WTC11 (cell line): ENCODE measurements at regions not wholly inside any gene's neighbourhood (a gene's known extent, or its start where the extent isn't known, plus 50 kb on each side); places are given as distances from the start of the nearest gene placed in this dataset.

Experiments
- JUN ChIP-seq: sonication (generic); formaldehyde crosslinking; IDR thresholded peaks from 2 replicates; pipeline ENCODE4 v1.8.0; 2023; ENCODE audit warnings: mild to moderate bottlenecking, missing genetic modification reagents
- SMAD4 ChIP-seq: sonication (generic); formaldehyde crosslinking; IDR thresholded peaks from 2 replicates; pipeline ENCODE4 v1.8.0; 2022; ENCODE audit warnings: mild to moderate bottlenecking, missing genetic modification reagents
- TEAD1 ChIP-seq: sonication (generic); formaldehyde crosslinking; IDR thresholded peaks from 2 replicates; pipeline ENCODE4 v1.8.0; 2022; ENCODE audit warnings: mild to moderate bottlenecking, missing genetic modification reagents
- ZNF396 ChIP-seq: fragments of 250-450 bp; sonication (Bioruptor Pico); IDR thresholded peaks from 2 replicates; pipeline ENCODE4 v1.8.0; 2021; ENCODE audit warnings: mild to moderate bottlenecking, moderate library complexity, borderline replicate concordance
- TF ChIP-seq, protein P1 (sequence below): fragments of 200-600 bp; IDR thresholded peaks from 2 replicates; pipeline ENCODE4 v1.8.0; 2022; ENCODE audit warnings: antibody characterized with exemption
- TF ChIP-seq, protein P2 (sequence below): sonication (generic); formaldehyde crosslinking; IDR thresholded peaks from 2 replicates; pipeline ENCODE4 v1.8.0; 2023; ENCODE audit warnings: missing genetic modification reagents, mild to moderate bottlenecking, borderline replicate concordance
- TF ChIP-seq, protein P3 (sequence below): sonication (generic); formaldehyde crosslinking; IDR thresholded peaks from 2 replicates; pipeline ENCODE4 v1.8.1; 2023; ENCODE audit warnings: mild to moderate bottlenecking, moderate library complexity, missing genetic modification reagents
- TF ChIP-seq, protein P4 (sequence below): sonication (generic); formaldehyde crosslinking; conservative IDR thresholded peaks from 2 replicates; pipeline ENCODE4 v1.8.1; 2022; ENCODE audit warnings: mild to moderate bottlenecking, missing genetic modification reagents

DNA sequence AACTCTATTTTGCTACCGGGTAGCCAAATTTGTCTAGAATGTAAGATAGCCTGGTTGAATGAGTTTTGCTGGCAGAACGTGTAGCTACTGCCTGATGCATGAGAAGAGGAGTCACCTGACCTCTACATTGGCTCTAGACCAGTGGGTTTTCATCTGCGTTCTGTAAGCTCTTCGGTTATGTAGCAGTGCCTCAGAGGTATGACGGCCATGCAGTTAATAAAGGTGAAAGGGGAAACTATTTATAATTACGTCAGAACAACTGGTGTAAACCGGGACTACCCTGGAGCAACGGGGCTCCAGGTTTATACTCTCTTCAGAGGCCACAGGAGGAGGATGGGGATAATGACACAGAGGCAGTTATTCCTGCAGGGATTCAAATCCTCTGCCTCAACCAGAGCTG lies 173.4 kb upstream of the KITLG start:
- TF ChIP-seq, protein P1, sequence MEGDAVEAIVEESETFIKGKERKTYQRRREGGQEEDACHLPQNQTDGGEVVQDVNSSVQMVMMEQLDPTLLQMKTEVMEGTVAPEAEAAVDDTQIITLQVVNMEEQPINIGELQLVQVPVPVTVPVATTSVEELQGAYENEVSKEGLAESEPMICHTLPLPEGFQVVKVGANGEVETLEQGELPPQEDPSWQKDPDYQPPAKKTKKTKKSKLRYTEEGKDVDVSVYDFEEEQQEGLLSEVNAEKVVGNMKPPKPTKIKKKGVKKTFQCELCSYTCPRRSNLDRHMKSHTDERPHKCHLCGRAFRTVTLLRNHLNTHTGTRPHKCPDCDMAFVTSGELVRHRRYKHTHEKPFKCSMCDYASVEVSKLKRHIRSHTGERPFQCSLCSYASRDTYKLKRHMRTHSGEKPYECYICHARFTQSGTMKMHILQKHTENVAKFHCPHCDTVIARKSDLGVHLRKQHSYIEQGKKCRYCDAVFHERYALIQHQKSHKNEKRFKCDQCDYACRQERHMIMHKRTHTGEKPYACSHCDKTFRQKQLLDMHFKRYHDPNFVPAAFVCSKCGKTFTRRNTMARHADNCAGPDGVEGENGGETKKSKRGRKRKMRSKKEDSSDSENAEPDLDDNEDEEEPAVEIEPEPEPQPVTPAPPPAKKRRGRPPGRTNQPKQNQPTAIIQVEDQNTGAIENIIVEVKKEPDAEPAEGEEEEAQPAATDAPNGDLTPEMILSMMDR = no peak
- TF ChIP-seq, protein P2, sequence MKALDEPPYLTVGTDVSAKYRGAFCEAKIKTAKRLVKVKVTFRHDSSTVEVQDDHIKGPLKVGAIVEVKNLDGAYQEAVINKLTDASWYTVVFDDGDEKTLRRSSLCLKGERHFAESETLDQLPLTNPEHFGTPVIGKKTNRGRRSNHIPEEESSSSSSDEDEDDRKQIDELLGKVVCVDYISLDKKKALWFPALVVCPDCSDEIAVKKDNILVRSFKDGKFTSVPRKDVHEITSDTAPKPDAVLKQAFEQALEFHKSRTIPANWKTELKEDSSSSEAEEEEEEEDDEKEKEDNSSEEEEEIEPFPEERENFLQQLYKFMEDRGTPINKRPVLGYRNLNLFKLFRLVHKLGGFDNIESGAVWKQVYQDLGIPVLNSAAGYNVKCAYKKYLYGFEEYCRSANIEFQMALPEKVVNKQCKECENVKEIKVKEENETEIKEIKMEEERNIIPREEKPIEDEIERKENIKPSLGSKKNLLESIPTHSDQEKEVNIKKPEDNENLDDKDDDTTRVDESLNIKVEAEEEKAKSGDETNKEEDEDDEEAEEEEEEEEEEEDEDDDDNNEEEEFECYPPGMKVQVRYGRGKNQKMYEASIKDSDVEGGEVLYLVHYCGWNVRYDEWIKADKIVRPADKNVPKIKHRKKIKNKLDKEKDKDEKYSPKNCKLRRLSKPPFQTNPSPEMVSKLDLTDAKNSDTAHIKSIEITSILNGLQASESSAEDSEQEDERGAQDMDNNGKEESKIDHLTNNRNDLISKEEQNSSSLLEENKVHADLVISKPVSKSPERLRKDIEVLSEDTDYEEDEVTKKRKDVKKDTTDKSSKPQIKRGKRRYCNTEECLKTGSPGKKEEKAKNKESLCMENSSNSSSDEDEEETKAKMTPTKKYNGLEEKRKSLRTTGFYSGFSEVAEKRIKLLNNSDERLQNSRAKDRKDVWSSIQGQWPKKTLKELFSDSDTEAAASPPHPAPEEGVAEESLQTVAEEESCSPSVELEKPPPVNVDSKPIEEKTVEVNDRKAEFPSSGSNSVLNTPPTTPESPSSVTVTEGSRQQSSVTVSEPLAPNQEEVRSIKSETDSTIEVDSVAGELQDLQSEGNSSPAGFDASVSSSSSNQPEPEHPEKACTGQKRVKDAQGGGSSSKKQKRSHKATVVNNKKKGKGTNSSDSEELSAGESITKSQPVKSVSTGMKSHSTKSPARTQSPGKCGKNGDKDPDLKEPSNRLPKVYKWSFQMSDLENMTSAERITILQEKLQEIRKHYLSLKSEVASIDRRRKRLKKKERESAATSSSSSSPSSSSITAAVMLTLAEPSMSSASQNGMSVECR (CRISPR knock-in tag) = no peak
- TF ChIP-seq SMAD4 (CRISPR knock-in tag) = no peak
- no peak for TF ChIP-seq JUN (CRISPR knock-in tag)
- TF ChIP-seq TEAD1 (CRISPR knock-in tag) = no peak
- TF ChIP-seq, protein P3, sequence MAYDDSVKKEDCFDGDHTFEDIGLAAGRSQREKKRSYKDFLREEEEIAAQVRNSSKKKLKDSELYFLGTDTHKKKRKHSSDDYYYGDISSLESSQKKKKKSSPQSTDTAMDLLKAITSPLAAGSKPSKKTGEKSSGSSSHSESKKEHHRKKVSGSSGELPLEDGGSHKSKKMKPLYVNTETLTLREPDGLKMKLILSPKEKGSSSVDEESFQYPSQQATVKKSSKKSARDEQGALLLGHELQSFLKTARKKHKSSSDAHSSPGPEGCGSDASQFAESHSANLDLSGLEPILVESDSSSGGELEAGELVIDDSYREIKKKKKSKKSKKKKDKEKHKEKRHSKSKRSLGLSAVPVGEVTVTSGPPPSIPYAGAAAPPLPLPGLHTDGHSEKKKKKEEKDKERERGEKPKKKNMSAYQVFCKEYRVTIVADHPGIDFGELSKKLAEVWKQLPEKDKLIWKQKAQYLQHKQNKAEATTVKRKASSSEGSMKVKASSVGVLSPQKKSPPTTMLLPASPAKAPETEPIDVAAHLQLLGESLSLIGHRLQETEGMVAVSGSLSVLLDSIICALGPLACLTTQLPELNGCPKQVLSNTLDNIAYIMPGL = no peak
- TF ChIP-seq, protein P4, sequence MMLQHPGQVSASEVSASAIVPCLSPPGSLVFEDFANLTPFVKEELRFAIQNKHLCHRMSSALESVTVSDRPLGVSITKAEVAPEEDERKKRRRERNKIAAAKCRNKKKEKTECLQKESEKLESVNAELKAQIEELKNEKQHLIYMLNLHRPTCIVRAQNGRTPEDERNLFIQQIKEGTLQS (CRISPR knock-in tag) = no peak
- TF ChIP-seq ZNF396 = no peak
